ENCODE measurements at regions not wholly inside any gene's neighbourhood (a gene's known extent, or its start where the extent isn't known, plus 50 kb on each side); places are given as distances from the start of the nearest gene placed in this dataset.
A peak's percentile ranks its signal among the peaks of the same experiment; 100 is the strongest.

- ATAC-seq (ENCODE audit: insufficient number of reproducible peaks, low FRiP score, low read depth) = no peak
- no peaks in the 10 kb centered on the region for H3K27me3 ChIP-seq (replicated peaks; ENCODE audit: insufficient read depth)
- no peak overlapping the region for H3K4me3 ChIP-seq
- H3K27ac ChIP-seq = no peak overlapping the region
- TF ChIP-seq CTCF (IDR thresholded peaks at IDR 0.05) = no peak
- no peak for DNase-seq (ENCODE audit: low spot score)
- no peaks in the 10 kb centered on the region for H3K9me3 ChIP-seq
- peaks cover 0 to 15% of the 10 kb centered on the region in 2 donors for H3K4me1 ChIP-seq (ENCODE audit: control insufficient read depth in 1 of 2, low read depth in 2 of 2)
- H3K36me3 ChIP-seq = no peaks in the 10 kb centered on the region
Observed at GRCh38 chr1:234746798-234747196, 136.8 kb upstream of the IRF2BP2 start.

DNA sequence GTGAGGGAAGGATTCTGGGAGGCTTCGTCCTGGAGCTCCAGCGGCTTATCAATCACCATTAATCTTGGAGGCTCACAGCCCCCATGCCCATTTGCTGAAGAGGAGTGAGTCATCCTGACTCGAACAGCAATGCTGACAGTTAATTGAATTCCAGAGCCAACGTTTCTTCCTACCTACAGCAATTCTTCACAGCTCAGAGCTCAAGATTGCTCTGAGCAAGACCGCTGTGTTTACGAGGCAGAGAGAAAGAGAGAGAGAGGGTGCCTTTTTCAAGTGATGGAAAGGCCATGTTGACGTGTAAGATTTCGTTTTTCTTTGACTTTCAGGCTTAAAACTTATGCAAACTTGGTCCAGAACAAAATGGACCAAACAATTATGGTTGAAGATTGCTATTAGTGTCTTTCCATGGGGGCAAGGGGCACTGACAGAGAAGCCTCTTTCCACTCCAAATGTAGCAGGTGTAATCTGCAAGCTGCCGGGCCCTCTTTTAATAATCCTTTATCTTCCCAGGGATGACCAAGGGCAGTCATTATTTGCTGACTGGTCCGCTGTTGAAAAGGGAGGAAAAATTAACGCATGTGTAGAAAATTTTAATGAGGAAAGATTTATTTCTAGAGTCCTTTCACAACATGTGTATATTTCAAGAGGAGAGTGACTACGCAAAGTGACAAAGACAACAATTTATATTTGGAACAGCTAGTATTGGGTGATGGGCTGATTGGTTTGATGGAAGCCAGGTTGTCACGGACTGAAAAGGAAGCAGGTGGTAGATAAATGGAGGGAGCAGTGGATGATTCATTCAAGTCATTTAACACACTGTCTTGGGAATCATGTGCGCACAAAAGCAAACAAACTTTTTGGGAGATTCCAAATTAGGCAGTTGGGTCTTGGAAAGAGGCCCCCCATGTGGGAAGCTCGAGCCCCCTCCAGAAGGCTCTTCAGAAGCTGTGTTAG lies 136.1 kb upstream of the IRF2BP2 start:
- Histone ChIP-seq H3K27me3 (replicated peaks; ENCODE audit: insufficient read depth) (no peaks in the 10 kb centered on the region), H3K4me1 (ENCODE audit: control insufficient read depth in 1 of 2, low read depth in 2 of 2) (peaks cover 0 to 15% of the 10 kb centered on the region in 2 donors), H3K9me3 (no peaks in the 10 kb centered on the region), H3K4me3 (no peak overlapping the region), H3K27ac (no peak overlapping the region), H3K36me3 (no peaks in the 10 kb centered on the region)
- ATAC-seq (ENCODE audit: insufficient number of reproducible peaks, low FRiP score, low read depth) (no peak), DNase-seq (ENCODE audit: low spot score) (no peak)
- TF ChIP-seq CTCF (IDR thresholded peaks at IDR 0.05) = no peak

GRCh38 chr1:234745276-234745675 lies 135.3 kb upstream of the IRF2BP2 start:
- no peaks in the 10 kb centered on the region for H3K36me3 ChIP-seq
- H3K9me3 ChIP-seq = no peaks in the 10 kb centered on the region
- H3K4me3 ChIP-seq = no peak overlapping the region
- no peak for TF ChIP-seq CTCF (IDR thresholded peaks at IDR 0.05)
- no peak overlapping the region for H3K27ac ChIP-seq
- DNase-seq (ENCODE audit: low spot score) (no peak), ATAC-seq (ENCODE audit: insufficient number of reproducible peaks, low FRiP score, low read depth) (no peak)
- H3K27me3 ChIP-seq (replicated peaks; ENCODE audit: insufficient read depth) = no peaks in the 10 kb centered on the region
- peaks cover 0 to 15% of the 10 kb centered on the region in 2 donors for H3K4me1 ChIP-seq (ENCODE audit: control insufficient read depth in 1 of 2, low read depth in 2 of 2)

DNA sequence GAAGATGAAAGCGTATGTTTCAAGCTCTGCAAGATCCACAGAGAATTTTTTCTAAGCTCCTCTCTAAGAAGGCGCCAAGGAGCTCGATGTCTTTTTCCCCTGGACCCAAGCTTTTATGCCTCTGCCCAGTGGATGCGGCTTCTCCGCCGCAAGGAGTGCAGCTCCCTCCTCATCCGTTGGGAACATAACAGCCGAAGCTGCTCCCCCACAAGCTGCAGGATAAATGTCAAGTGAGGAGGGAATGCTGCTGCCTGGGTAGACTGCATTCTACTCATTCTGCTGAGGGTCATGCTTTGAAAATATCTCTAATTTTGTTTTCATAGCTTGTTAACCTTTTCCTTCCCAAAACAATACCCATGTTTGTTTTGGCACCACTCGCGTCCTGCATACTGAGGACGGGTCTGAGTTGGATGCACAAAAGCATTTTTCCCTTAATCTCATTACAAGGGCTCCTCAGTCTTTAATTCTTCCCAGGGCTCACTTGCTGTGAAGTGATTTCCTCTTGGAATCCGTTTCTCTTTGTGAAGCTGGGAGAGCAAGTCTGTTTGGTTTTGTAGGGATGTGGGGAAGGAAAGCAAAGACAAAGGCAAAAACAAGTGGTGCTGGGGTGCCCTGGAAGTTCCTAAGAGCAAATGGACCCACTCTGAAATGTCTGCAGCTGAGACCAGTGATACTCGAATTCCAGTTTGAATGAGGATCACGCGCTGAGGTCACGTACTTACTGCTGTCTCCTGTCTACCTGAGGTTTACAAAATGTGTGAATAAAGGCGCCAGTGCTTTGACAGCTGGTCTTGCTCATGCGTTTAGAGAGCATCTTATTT lies 134.0 kb upstream of the IRF2BP2 start:
- Histone ChIP-seq H3K27ac (peak overlapping the region in 1 of 2 donors; percentile 27), H3K36me3 (no peaks in the 10 kb centered on the region), H3K4me1 (ENCODE audit: control insufficient read depth in 1 of 2, low read depth in 2 of 2) (peaks cover 0 to 15% of the 10 kb centered on the region in 2 donors), H3K9me3 (no peaks in the 10 kb centered on the region), H3K4me3 (peak overlapping the region; percentile 50), H3K27me3 (replicated peaks; ENCODE audit: insufficient read depth) (no peaks in the 10 kb centered on the region)
- no peak for DNase-seq (ENCODE audit: low spot score)
- TF ChIP-seq CTCF (IDR thresholded peaks at IDR 0.05) = peak; percentile 4
- no peak for ATAC-seq (ENCODE audit: insufficient number of reproducible peaks, low FRiP score, low read depth)

DNA sequence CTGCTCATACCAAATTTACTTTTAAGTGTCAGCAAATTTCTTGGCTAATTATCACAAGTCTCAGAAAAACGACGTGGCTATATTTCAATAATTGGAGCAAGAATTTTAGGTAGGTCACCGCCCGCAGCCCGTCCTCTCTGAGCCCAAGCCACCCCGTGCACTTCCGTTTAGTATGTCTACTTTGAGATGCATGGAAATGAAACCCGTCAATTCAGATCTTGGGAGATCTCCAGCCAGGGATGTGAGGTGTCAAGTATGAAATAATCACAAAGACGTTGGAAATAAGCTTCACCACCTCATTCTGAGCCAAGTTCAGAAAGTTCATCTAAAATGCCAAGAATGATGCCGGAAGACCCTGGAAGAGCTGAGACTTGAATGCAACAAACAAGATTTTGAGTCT lies 132.6 kb upstream of the IRF2BP2 start:
- no peak for TF ChIP-seq CTCF (IDR thresholded peaks at IDR 0.05)
- ATAC-seq (ENCODE audit: insufficient number of reproducible peaks, low FRiP score, low read depth) (no peak), DNase-seq (ENCODE audit: low spot score) (no peak)
- no peaks in the 10 kb centered on the region for H3K9me3 ChIP-seq
- no peak overlapping the region for H3K4me3 ChIP-seq
- no peak overlapping the region for H3K27ac ChIP-seq
- peaks cover 0 to 15% of the 10 kb centered on the region in 2 donors for H3K4me1 ChIP-seq (ENCODE audit: control insufficient read depth in 1 of 2, low read depth in 2 of 2)
- no peaks in the 10 kb centered on the region for H3K36me3 ChIP-seq
- H3K27me3 ChIP-seq (replicated peaks; ENCODE audit: insufficient read depth) = no peaks in the 10 kb centered on the region

Data from thoracic aorta (tissue), 2 donors.